ENCODE measurements at regions not wholly inside any gene's neighbourhood (a gene's known extent, or its start where the extent isn't known, plus 50 kb on each side); places are given as distances from the start of the nearest gene placed in this dataset.

GRCh38 chr12:78361683-78362082 is 502.9 kb upstream of the SYT1 start:
- no peaks in the 10 kb centered on the region for H4K20me1 ChIP-seq (ENCODE audit: insufficient read depth, low read length, poor library complexity, severe bottlenecking)
- H3K36me3 ChIP-seq (ENCODE audit: insufficient read depth, low read length): no peaks in the 10 kb centered on the region
- 0 out of 2 replicates have a peak, but pooled peaks cover 2% of the 10 kb centered on the region for H3K9me2 ChIP-seq (replicated peaks; ENCODE audit: low read depth, low read length)
- H3K4me2 ChIP-seq (ENCODE audit: low read depth, low read length, poor library complexity, severe bottlenecking): no peak overlapping the region
- no peaks in the 10 kb centered on the region for H3K27me3 ChIP-seq (ENCODE audit: insufficient read depth, low read length, poor library complexity, severe bottlenecking)
- H3K4me1 ChIP-seq (ENCODE audit: insufficient read depth, low read length, poor library complexity, severe bottlenecking): no peaks in the 10 kb centered on the region
- H3K9me3 ChIP-seq (ENCODE audit: insufficient read depth, low read depth, low read length): no peaks in the 10 kb centered on the region
- H2AFZ ChIP-seq (ENCODE audit: low read length): no peak overlapping the region
- no peak overlapping the region for H3K9ac ChIP-seq (ENCODE audit: low read depth, low read length, poor library complexity, severe bottlenecking)
- TF ChIP-seq CTCF (conservative IDR thresholded peaks at IDR 0.05; ENCODE audit: low read length) (no peak), EZH2phosphoT487 (IDR thresholded peaks at IDR 0.05; ENCODE audit: borderline replicate concordance) (no peak)
- no peaks in the 10 kb centered on the region for H3F3A ChIP-seq (ENCODE audit: low read depth)
- H3K4me3 ChIP-seq (ENCODE audit: low read length, poor library complexity, severe bottlenecking): no peak overlapping the region
- H3K79me2 ChIP-seq (ENCODE audit: insufficient read depth, low read length): no peaks in the 10 kb centered on the region

GRCh38 chr12:78371284-78371683 is 493.3 kb upstream of the SYT1 start:
- H3K4me2 ChIP-seq (ENCODE audit: low read depth, low read length, poor library complexity, severe bottlenecking): no peak overlapping the region
- H3K9me2 ChIP-seq (replicated peaks; ENCODE audit: low read depth, low read length): 0 out of 2 replicates have a peak, but pooled peaks cover 4% of the 10 kb centered on the region
- no peaks in the 10 kb centered on the region for H3K9me3 ChIP-seq (ENCODE audit: insufficient read depth, low read depth, low read length)
- H3K9ac ChIP-seq (ENCODE audit: low read depth, low read length, poor library complexity, severe bottlenecking): no peak overlapping the region
- no peak overlapping the region for H3K4me3 ChIP-seq (ENCODE audit: low read length, poor library complexity, severe bottlenecking)
- no peaks in the 10 kb centered on the region for H3K79me2 ChIP-seq (ENCODE audit: insufficient read depth, low read length)
- no peaks in the 10 kb centered on the region for H4K20me1 ChIP-seq (ENCODE audit: insufficient read depth, low read length, poor library complexity, severe bottlenecking)
- TF ChIP-seq EZH2phosphoT487 (IDR thresholded peaks at IDR 0.05; ENCODE audit: borderline replicate concordance) (no peak), CTCF (conservative IDR thresholded peaks at IDR 0.05; ENCODE audit: low read length) (no peak)
- no peaks in the 10 kb centered on the region for H3K27me3 ChIP-seq (ENCODE audit: insufficient read depth, low read length, poor library complexity, severe bottlenecking)
- H3K36me3 ChIP-seq (ENCODE audit: insufficient read depth, low read length): no peaks in the 10 kb centered on the region
- no peak overlapping the region for H2AFZ ChIP-seq (ENCODE audit: low read length)
- H3F3A ChIP-seq (ENCODE audit: low read depth): no peaks in the 10 kb centered on the region
- H3K4me1 ChIP-seq (ENCODE audit: insufficient read depth, low read length, poor library complexity, severe bottlenecking): no peaks in the 10 kb centered on the region

GRCh38 chr12:78375461-78375860 is 489.1 kb upstream of the SYT1 start:
- TF ChIP-seq CTCF (conservative IDR thresholded peaks at IDR 0.05; ENCODE audit: low read length) (no peak), EZH2phosphoT487 (IDR thresholded peaks at IDR 0.05; ENCODE audit: borderline replicate concordance) (no peak)
- Histone ChIP-seq H3K4me1 (ENCODE audit: insufficient read depth, low read length, poor library complexity, severe bottlenecking) (no peaks in the 10 kb centered on the region), H3K36me3 (ENCODE audit: insufficient read depth, low read length) (no peaks in the 10 kb centered on the region)

More at GRCh38 chr12:78375461-78375860, 489.1 kb upstream of the SYT1 start:
- Histone ChIP-seq H3K79me2 (ENCODE audit: insufficient read depth, low read length) (no peaks in the 10 kb centered on the region), H3K9me2 (replicated peaks; ENCODE audit: low read depth, low read length) (no peaks in the 10 kb centered on the region), H3K4me2 (ENCODE audit: low read depth, low read length, poor library complexity, severe bottlenecking) (no peak overlapping the region), H3F3A (ENCODE audit: low read depth) (no peaks in the 10 kb centered on the region), H2AFZ (ENCODE audit: low read length) (no peak overlapping the region), H3K4me3 (ENCODE audit: low read length, poor library complexity, severe bottlenecking) (no peak overlapping the region), H3K27me3 (ENCODE audit: insufficient read depth, low read length, poor library complexity, severe bottlenecking) (no peaks in the 10 kb centered on the region), H3K9ac (ENCODE audit: low read depth, low read length, poor library complexity, severe bottlenecking) (no peak overlapping the region), H4K20me1 (ENCODE audit: insufficient read depth, low read length, poor library complexity, severe bottlenecking) (no peaks in the 10 kb centered on the region), H3K9me3 (ENCODE audit: insufficient read depth, low read depth, low read length) (peaks cover 6% of the 10 kb centered on the region; the same call in 1 of the 2 replicates)

Data from Loucy (cell line).